Gastroesophageal sphincter (tissue), 3 donors: ENCODE measurements at regions not wholly inside any gene's neighbourhood (a gene's known extent, or its start where the extent isn't known, plus 50 kb on each side); places are given as distances from the start of the nearest gene placed in this dataset.

Source experiments
- EP300 ChIP-seq: sonication (generic); formaldehyde crosslinking; IDR thresholded peaks from one replicate; pipeline ENCODE4 v1.6.1; 2017; ENCODE audit warnings: antibody characterized with exemption, mild to moderate bottlenecking
- POLR2A ChIP-seq, 2 donors: fragments of 450-650 bp; IDR thresholded peaks; one replicate each; pipeline ENCODE4 v1.6.1; 2017; ENCODE audit warnings: antibody characterized with exemption in 2 of 2, mild to moderate bottlenecking in 2 of 2, moderate library complexity in 1 of 2
- POLR2AphosphoS5 ChIP-seq: sonication (generic); formaldehyde crosslinking; IDR thresholded peaks from one replicate; pipeline ENCODE4 v1.6.1; 2017; ENCODE audit warnings: antibody characterized with exemption
- TF ChIP-seq, protein P1 (sequence below), 4 experiments: fragments of 200-600 bp in 2 of 4; fragments of 450-650 bp in 2 of 4; sonication (generic) in 1 of 4; IDR thresholded peaks; one replicate each; pipeline ENCODE4 v1.5.1; 2017 to 2019; ENCODE audit warnings: antibody characterized with exemption in 4 of 4, mild to moderate bottlenecking in 2 of 4, moderate library complexity in 2 of 4

DNA sequence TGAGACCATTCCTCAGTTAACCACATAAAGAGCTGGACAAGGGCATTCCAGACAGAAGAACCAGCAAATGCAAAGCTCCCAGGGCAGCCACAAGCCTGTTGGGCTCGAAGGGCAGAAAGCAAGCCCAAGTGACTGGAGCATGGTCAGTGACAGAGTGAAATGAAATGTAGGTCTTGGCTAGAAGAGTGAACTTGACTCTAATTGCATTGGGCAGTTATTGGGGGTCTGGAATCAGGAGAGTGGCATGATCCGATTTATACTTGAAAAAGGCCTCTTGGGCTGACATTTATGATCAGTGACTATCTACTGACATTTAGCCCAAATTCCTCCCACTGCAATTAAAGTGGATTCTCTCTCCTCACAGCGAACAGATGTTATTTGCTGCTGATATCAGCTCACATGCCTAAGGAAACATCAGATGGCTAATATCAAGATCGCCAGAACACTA lies 152.5 kb upstream of the KLF7 start:
- TF ChIP-seq, protein P1, sequence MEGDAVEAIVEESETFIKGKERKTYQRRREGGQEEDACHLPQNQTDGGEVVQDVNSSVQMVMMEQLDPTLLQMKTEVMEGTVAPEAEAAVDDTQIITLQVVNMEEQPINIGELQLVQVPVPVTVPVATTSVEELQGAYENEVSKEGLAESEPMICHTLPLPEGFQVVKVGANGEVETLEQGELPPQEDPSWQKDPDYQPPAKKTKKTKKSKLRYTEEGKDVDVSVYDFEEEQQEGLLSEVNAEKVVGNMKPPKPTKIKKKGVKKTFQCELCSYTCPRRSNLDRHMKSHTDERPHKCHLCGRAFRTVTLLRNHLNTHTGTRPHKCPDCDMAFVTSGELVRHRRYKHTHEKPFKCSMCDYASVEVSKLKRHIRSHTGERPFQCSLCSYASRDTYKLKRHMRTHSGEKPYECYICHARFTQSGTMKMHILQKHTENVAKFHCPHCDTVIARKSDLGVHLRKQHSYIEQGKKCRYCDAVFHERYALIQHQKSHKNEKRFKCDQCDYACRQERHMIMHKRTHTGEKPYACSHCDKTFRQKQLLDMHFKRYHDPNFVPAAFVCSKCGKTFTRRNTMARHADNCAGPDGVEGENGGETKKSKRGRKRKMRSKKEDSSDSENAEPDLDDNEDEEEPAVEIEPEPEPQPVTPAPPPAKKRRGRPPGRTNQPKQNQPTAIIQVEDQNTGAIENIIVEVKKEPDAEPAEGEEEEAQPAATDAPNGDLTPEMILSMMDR (IDR thresholded peaks at IDR 0.05): no peak
- TF ChIP-seq POLR2A (IDR thresholded peaks at IDR 0.05) (no peak), POLR2AphosphoS5 (no peak), EP300 (no peak)
